ENCODE measurements at regions not wholly inside any gene's neighbourhood (a gene's known extent, or its start where the extent isn't known, plus 50 kb on each side); places are given as distances from the start of the nearest gene placed in this dataset.

- TF ChIP-seq CTCF (IDR thresholded peaks at IDR 0.05) (no peak), POLR2A (IDR thresholded peaks at IDR 0.05) (no peak)
Observed at GRCh38 chr15:69860921-69861320, 236.8 kb downstream of the TLE3 start.

Data from prostate gland (tissue), 2 donors.